ENCODE measurements at regions not wholly inside any gene's neighbourhood (a gene's known extent, or its start where the extent isn't known, plus 50 kb on each side); places are given as distances from the start of the nearest gene placed in this dataset.

GRCh38 chr18:39871961-39872360, 2083.1 kb upstream of the PIK3C3 start:
- intact Hi-C loops (cut with DNase I; ENCODE audit: low total_unique reads) (no loop called here), in situ Hi-C loops (cut with MboI; ENCODE audit: low pct_ligation_motif_present in 1 of 4, low pct_unique_long_range_greater_than_20kb in 1 of 4, low sequenced_read_pairs in 3 of 4) (no loop called here)
- no peak for TF ChIP-seq CTCF (IDR thresholded peaks at IDR 0.05)
- TF ChIP-seq EP300 (IDR thresholded peaks at IDR 0.05; ENCODE audit: low read depth) = no peak
- no peak for TF ChIP-seq POLR2A (IDR thresholded peaks at IDR 0.05)
- TF ChIP-seq POLR2AphosphoS5 (IDR thresholded peaks at IDR 0.05) = no peak
- H3K27me3 ChIP-seq = no peaks in the 10 kb centered on the region
- H3K4me1 ChIP-seq = no peaks in the 10 kb centered on the region
- H3K4me3 ChIP-seq = no peak overlapping the region
- H3K9me3 ChIP-seq = no peaks in the 10 kb centered on the region
- H3K27ac ChIP-seq = no peak overlapping the region
- 59 to 67% methylated on average over 3 of the region's 3 CpGs for WGBS, 2 donors (ENCODE audit: low coverage in 1 of 2)
- DNase-seq = no peak
- no peaks in the 10 kb centered on the region for H3K36me3 ChIP-seq

DNA sequence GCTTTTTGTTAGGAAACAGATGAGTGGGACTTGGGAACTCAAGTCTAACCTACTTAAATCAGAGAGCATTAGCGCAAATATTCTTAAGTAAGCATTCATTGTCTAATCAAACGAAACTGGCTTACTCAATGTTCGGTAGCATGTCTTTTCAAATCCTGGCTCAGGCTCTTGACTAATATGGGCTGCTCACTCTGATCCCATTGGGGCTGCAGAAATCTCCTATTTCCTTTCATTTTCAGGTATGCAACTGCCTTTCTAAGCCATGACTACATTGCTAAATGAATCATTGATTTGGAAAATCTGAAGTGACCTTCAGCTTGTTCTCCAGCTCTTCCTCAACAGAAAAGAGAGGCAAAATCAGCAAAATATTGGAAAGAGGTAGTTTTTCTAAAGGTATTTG, 2084.4 kb upstream of the PIK3C3 start:
- in situ Hi-C loops (cut with MboI; ENCODE audit: low pct_ligation_motif_present in 1 of 4, low pct_unique_long_range_greater_than_20kb in 1 of 4, low sequenced_read_pairs in 3 of 4) = no loop called here
- intact Hi-C loops (cut with DNase I; ENCODE audit: low total_unique reads) = no loop called here
- WGBS, 2 donors (ENCODE audit: low coverage in 1 of 2) = 68 to 70% methylated on average over 3 of the region's 3 CpGs
- H3K4me1 ChIP-seq = no peaks in the 10 kb centered on the region
- H3K27me3 ChIP-seq = no peaks in the 10 kb centered on the region
- no peak for DNase-seq
- TF ChIP-seq POLR2AphosphoS5 (IDR thresholded peaks at IDR 0.05) (no peak), POLR2A (IDR thresholded peaks at IDR 0.05) (no peak), EP300 (IDR thresholded peaks at IDR 0.05; ENCODE audit: low read depth) (no peak), CTCF (IDR thresholded peaks at IDR 0.05) (no peak)
- no peaks in the 10 kb centered on the region for H3K9me3 ChIP-seq
- H3K27ac ChIP-seq = no peak overlapping the region
- H3K4me3 ChIP-seq = no peak overlapping the region
- no peaks in the 10 kb centered on the region for H3K36me3 ChIP-seq

DNA sequence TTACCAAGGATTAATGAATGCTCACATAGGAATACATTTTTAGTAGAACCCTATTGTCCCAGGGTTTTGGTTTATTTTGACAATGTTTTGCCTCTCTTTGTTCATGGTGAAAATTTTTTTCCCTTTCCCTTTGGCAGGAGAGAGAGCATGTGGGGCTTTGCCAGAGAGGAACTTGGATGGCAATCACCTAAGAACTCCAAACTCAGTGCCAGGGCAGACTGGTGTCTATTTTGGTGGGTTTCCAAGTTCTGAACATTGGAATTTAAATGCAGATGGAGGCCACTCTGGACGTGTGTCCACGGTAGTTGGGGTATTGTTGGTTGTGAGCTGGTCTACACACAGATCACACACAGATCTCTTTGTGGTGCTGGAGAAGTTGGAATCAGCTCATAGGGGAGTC, 2091.1 kb upstream of the PIK3C3 start:
- WGBS, 2 donors (ENCODE audit: low coverage in 1 of 2) = 59% methylated on average over 2 of the region's 2 CpGs; no CpG with 5 or more reads in 1 of the 2 donors
- in situ Hi-C loops (cut with MboI; ENCODE audit: low pct_ligation_motif_present in 1 of 4, low pct_unique_long_range_greater_than_20kb in 1 of 4, low sequenced_read_pairs in 3 of 4) (no loop called here), intact Hi-C loops (cut with DNase I; ENCODE audit: low total_unique reads) (no loop called here)

DNA sequence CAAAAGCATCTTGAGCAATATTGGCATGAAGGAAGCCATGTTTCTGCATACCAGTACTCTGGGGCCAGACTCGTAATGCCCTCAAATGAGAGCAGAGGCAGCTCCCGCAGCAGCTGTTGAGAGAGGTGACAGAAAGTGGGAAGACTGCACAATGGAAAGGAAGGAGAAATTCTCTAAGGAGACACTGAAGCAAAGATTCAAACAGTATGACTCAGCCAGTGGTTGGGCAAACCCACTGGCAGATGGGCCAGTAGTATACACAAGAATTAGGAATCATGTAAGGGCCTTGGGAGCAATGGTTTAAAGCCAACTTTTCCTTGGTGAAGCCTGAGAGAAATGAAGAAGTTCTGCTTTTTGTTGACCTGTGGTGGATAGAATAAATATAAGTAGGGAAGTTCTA, 2092.7 kb upstream of the PIK3C3 start:
- intact Hi-C loops (cut with DNase I; ENCODE audit: low total_unique reads) = no loop called here
- TF ChIP-seq CTCF (IDR thresholded peaks at IDR 0.05) (no peak), POLR2AphosphoS5 (IDR thresholded peaks at IDR 0.05) (no peak), EP300 (IDR thresholded peaks at IDR 0.05; ENCODE audit: low read depth) (no peak), POLR2A (IDR thresholded peaks at IDR 0.05) (no peak)
- Histone ChIP-seq H3K27ac (no peak overlapping the region), H3K27me3 (no peaks in the 10 kb centered on the region), H3K4me3 (no peak overlapping the region), H3K4me1 (no peaks in the 10 kb centered on the region), H3K9me3 (no peaks in the 10 kb centered on the region), H3K36me3 (no peaks in the 10 kb centered on the region)
- DNase-seq = no peak
- WGBS, 2 donors (ENCODE audit: low coverage in 1 of 2) = 85 to 86% methylated on average over 2 of the region's 2 CpGs
- in situ Hi-C loops (cut with MboI; ENCODE audit: low pct_ligation_motif_present in 1 of 4, low pct_unique_long_range_greater_than_20kb in 1 of 4, low sequenced_read_pairs in 3 of 4) = no loop called here

More for the DNA sequence above, 2091.1 kb upstream of the PIK3C3 start:
- Histone ChIP-seq H3K27me3 (no peaks in the 10 kb centered on the region), H3K9me3 (no peaks in the 10 kb centered on the region), H3K27ac (no peak overlapping the region), H3K4me1 (no peaks in the 10 kb centered on the region), H3K36me3 (no peaks in the 10 kb centered on the region), H3K4me3 (no peak overlapping the region)
- no peak for DNase-seq
- no peak for TF ChIP-seq EP300 (IDR thresholded peaks at IDR 0.05; ENCODE audit: low read depth)
- no peak for TF ChIP-seq POLR2AphosphoS5 (IDR thresholded peaks at IDR 0.05)
- TF ChIP-seq POLR2A (IDR thresholded peaks at IDR 0.05) = no peak
- no peak for TF ChIP-seq CTCF (IDR thresholded peaks at IDR 0.05)
